ENCODE measurements at regions not wholly inside any gene's neighbourhood (a gene's known extent, or its start where the extent isn't known, plus 50 kb on each side); places are given as distances from the start of the nearest gene placed in this dataset.

DNA sequence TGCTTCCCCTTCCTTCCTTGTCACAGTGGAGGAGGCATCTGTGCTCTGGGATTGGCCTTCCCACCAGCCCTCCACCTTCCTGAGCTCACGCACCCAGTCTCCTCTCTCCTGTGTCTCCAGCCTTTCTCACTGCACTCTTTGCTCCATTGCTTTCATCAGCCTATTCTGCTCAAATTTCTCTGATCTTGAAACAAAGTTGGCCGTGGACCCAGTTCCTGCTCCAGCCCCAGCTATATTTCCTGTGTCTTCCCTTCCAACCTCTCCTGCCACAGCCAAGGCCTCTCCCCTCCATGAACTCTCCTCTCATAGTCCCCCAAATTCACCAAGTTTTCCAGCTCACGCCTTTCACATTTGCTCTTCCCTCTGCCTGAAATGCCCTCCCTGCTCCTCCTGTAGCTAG, 226.6 kb upstream of the AGAP1 start:
- DNase-seq, result no peak

DNA sequence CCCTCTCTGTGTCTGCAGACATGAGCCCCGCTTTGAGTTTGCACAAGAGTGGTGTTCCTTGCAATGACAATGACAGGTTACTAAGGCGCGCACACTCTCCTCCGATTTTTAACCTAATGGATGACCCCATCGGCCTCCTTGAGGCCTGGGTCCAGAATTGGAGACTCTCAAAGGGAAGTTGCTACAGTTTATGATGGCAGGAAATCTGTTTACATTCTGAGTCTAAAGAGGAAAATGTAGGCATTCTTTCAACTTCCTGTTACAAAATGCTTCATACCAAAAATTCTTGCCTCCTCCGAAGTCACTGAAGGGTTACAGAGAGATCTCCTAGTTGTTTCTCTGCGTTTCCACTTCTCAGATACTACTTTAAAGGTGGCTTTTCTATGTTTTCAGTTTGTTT, 225.3 kb upstream of the AGAP1 start:
- no peak for DNase-seq

DNA sequence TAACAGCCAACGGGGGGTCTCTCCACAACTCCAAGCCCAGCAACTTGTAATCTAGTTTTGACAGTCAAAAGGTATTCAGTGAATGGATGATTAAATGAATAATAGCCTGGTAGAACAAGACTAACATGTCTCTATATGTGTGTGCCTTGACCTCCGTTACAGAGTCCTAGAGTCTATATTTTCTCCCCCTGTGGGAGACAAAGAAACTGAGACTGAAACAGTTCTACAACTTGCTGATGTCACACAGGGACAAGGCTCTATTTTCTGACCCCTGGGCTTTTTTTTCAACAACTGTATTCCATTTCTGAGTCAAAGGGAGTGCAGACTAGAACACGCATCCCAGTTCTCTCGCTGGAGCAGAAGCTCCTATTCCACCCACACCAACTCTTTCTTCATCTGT, 223.6 kb upstream of the AGAP1 start:
- DNase-seq, result no peak

DNA sequence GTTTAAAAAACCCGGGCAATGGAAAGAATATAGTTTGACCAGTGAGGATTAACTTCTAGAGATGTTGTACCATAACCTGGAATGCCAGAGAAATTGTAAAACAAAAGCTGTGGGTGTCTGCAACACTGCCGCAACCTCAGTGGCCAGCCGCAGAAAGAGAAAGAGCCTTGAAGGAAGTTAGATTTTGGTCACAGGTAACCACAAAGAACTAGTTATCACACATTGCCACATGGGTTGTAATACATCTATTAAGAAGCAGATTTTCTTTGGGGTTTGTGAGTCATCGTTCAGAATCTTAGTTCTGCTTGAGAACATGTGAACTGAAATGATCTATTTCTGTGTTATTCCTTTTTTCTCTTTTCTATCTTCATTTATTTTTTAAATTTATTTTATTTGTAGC, 222.9 kb upstream of the AGAP1 start:
- no peak for DNase-seq

DNA sequence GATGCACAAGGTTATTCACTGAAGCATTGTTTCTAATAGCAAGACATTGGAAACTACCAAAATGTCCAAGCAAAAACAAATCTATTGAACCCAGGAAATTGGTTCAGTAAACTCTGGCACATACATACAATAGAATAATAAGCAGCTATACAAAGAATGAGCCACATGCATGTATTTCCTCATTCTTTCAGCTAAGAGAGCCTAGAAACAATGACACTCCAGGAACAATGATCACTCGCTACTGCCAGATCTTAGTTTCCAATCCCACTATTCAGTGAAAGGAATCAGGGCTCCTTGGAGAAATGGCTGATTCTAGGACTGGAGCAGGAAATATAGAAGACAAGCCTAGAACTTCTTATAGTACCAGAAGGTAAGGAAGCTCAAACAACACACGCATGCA, 221.9 kb upstream of the AGAP1 start:
- no peak for DNase-seq

DNA sequence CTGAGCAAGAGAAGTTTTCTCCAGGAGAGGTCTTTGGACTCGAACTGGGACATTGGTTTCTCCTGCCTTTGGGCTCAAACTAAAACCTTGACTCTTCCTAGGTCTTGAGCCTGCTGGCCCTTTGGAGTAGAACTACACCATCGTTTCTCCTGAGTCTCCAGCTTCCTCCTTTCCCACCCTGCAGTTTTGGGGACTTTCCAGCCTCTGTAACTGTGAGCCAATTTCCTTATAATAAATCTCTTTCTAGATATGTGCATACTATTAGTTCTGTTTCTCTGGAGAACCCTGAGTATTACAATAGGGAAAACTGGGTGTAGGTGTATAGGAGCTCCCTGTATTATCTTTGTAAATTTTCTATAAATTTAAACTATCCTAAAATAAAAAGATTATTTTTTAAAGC, 219.8 kb upstream of the AGAP1 start:
- no peak for DNase-seq

DNA sequence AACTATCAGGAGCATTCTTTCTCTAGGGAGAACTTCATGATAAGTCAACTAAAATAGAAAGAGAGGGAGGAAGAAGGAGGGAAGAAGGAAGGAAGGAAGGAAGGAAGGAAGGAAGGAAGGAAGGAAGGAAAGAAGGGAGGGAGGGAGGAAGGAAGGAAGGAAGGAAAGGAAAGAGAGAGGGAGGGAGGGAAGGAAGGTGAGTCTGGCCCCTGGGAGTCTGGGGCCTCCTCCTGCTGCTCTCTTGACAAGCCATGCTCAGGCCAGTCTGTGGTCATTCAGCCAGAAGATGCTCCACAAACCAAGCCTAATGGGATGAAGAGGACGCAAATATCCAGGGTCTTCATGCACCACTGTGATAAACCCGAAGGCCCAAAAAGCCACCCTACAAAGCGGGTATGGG, 216.4 kb upstream of the AGAP1 start:
- no peak for DNase-seq

DNA sequence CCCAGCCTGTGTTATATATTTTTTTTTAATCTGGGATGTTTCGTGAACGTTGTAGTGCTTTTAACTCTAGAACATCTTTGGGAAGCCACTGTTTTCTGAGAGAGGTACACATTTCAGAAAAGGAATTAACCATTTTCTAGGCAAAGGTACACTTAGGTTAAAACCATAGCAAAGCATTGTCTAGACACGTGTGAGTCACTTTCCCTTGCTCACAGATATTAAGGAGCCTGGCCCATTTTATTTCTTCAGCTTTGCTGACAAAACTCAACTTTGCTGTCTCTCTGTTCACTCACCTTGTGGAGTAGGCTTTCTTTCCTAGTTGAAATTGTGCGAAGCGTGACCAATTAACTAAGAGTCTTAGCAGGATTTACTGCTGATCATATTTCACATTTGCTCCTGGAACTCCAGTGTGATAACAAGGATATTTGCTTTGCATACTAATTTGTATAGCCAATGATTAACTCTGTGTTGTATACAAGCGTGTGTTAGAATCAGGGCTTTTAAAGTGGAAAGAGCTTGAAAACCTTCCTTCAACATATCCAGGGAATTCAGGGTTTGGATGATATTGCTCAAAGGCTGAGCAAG, 215.0 kb upstream of the AGAP1 start:
- no peak for DNase-seq

DNA sequence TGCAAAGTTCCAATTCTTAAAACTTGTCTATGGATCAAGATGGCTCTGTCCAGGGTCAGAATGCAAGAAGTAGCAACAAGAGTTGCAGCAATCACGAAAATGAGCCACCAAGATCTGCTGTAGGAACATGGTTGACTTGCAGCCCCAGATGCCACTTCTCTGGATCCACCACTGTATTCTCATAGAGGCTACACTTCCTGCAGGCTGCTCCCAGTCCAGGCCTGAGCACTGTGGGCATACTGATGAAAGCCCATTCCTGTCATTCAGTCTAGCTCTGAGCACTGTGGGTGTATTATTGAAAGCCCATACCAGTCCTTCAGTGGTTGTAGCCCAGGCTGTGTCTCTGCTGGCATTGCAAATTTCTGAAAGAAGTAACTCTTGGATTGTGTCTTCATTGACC, 213.9 kb upstream of the AGAP1 start:
- DNase-seq, result no peak

DNA sequence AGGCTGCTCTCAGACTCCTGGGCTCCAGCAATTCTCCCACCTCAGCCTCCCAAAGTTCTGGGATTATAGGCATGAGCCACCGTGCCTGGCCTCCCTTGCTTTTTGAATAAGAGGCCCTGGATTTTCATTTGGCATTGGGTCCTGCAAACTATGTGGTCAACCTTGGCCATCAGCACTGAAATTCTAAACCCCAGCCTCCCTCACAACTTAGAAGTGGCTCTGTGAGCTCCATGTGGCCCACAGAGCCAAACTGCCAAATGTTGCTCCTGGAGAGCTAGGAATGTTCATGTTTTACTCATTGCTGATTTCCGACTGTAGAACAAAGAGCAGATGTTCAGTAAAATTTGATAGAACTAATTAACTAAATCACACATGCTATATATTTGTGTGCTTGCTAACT, 210.6 kb upstream of the AGAP1 start:
- DNase-seq, result no peak

DNA sequence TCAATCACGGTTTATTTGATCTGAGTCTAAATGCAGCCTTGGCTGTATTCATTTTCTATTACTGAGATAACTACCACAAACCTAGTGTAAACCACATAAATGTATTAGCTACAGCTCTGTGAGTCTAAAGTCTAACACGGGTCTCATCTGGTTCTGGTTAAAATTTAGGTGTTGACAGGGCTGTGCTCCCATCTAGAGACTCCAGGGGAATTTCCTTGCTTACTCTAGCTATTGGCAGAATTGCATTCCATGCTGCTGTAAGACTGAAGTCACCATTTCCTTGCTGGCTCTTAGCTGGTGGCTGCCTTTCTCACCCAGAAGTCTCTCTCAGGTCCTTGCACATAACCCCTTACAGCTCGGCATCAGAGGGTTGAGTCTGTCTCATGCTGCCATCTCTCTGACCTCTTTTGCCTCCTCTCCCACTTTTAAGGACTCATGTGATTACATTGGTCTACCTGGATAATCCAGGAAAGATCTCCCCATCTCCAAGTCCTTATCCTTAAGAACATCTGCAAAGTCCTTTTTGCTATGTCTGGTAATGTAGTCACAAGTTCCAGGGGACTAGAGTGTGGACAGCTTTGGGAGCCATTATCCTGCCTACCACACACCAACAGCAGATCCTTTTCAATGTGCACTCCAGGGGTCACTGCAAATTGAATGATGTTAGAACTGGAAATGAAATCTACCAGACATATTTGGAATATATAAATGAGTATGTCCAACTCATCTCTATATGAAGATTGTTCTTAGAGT, 207.0 kb upstream of the AGAP1 start:
- DNase-seq, result no peak

DNA sequence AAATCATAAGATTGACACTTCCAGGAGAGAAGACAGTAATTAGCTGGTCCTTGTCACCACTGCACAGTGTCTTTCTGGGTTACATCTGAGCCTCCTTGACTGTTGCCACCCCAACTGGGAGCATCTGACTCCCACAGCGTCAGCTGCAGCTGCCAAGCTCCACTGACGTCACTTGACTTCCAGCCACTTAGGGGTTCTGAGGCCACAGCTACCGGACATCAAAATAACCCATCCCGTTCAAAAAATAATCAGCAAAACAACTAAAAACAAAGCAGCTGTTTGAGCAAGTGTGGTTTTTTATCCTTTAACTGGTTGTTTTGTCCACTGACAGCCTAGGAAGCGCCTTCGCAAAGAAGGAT, 206.5 kb upstream of the AGAP1 start:
- no peak for DNase-seq

DNA sequence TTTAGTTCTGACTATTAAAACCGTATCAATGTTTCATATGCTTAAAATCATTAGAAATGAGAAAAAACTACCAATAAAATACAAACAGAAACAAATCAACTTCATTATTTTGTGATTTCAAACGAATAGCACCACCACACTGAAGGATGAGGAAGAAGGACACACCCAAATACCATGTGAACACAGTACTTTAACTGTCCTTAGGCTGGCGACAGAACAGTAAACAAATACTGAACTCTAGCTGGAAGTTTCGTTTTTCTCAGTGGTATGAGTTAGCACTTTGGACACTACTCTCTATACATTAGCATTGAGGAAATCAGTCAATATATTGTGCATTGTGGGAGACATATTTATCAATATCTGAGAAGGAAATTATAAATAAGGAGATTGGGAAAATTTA, 202.4 kb upstream of the AGAP1 start:
- DNase-seq, result no peak

DNA sequence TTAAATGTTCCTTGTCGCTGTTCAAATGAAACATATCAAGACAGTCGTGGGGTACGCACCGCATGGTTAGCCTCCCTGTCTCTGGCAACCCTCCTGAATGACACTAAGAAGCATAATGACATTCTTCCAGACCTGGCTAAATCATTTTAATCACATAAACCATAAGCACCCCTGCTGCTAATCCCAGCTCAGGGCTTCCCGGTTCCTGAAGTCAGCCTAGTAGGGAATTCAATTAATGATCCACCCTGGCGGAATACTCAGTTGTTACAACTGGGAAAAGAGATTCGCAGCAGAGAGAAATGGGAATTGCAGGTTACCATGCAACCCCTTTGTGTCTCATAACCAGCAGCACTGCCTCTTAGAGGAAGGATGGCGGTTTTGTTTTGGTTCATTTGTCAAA, 200.8 kb upstream of the AGAP1 start:
- DNase-seq, result no peak

DNA sequence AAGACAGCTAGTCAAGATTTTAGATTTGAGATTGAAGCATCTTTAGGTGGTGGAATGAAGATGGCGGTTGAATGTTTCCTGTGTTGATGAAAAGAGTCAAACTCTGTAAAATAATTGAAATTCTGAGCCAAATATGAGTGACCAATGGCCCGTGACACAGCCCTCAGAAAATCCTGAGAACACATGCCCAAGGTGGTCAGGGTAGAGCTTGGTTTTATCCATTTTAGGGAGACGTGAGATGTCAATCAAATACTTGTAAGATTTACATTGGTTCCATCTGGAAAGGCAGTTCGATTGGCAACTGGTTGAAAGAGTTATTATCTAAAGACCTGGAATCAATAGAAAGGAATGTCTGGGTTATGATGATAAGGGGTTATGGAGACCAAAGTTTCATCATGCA, 198.0 kb upstream of the AGAP1 start:
- no peak for DNase-seq

DNA sequence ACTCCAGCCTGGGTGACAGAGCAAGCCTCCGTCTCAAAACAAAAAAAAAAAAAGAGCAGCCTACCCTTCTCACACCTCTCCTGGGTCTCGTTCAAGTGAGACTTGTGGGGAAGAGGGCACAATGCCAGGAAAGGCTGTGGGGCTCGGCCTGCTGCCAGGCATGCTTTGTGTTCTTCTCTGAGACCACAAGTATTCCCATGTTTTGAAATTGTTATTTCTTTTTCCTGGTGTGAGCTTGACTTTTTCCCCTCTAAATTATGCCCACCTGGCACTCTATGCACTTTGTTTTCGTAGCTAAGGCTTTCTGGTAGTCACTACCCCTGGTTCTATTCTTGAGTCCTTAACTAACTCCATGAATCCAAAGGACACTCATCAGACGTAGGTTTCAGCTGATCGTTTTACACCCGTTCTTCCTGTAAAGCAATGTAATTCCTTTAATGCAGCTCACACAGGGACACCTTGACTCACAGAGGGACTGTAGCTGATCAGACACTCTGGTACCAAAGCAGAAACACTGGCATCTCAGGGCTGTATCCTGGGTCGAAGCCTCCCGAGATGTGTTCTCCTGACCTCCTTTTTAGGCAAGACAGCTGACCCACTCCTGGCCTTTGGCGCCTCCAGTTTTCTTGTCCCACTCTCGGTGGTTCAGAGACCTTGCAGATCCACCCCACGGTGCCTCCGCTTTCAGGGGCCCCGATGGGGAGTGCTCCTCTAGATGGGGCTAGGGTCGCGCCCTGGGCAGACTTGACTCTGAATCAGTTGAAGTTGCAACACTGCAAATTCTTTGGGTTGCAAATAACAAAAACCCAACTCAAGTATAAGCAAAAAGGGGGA, 193.3 kb upstream of the AGAP1 start:
- no peak for DNase-seq

DNA sequence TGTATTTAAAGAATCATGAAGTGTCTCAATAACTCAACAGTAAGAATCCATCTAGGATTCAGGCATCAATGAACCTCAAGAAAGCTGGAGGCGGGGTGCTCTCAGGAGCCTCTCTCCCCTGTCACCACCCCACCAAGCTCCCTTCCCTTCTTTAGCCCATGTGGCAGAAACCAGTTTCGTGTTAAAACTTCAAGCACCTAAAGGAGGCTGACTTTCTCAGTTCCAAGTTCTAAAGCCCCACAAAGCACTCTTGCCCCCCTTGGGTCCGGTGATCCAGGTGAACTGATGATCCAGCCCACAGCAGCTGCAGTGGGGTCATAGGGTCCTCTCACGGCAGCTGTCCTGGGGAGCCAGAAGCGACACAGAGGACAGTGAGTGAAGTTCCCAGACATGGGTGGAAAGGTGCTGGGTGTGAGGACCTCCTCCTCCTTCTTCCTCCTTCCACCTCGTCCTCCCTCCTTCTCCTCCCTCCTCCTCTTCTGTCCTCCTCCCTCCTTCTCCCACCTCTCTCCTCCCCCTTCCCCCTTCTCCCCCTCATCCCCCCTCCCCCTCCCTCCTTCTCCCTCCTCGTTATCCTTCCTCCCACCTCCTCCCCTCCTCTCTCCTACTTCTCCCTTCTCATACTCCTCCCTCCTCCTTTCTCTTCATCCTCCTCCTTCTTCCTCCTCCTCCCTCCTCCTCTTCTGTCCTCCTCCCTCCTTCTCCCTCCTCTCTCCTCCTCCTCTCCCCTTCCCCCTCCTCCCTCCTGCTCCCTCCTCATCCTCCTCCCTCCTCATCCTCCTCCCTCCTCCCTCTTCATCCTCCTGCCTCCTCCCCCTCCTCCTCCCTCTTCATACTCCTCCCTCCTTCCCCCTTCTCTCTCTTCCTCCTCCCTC, 192.4 kb upstream of the AGAP1 start:
- no peak for DNase-seq

DNA sequence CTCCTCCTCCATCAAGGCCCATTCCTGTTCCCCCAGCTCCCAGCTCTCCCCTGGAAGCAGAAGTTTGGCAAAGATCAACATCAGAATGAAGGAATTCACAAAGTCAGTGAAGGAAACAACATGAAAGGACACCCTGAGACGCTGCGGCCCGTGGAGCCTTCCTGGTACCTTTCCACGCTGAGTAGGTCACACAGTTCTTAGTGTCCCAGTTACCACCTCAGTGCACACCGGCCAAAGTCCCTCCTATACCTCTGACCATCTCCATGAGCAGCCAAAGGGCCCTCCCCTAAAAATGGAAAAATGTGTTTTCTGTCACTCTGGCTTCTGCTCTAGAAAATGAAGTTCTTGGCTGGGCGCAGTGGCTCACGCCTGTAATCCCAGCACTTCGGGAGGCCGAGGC, 191.6 kb upstream of the AGAP1 start:
- DNase-seq, result no peak

DNA sequence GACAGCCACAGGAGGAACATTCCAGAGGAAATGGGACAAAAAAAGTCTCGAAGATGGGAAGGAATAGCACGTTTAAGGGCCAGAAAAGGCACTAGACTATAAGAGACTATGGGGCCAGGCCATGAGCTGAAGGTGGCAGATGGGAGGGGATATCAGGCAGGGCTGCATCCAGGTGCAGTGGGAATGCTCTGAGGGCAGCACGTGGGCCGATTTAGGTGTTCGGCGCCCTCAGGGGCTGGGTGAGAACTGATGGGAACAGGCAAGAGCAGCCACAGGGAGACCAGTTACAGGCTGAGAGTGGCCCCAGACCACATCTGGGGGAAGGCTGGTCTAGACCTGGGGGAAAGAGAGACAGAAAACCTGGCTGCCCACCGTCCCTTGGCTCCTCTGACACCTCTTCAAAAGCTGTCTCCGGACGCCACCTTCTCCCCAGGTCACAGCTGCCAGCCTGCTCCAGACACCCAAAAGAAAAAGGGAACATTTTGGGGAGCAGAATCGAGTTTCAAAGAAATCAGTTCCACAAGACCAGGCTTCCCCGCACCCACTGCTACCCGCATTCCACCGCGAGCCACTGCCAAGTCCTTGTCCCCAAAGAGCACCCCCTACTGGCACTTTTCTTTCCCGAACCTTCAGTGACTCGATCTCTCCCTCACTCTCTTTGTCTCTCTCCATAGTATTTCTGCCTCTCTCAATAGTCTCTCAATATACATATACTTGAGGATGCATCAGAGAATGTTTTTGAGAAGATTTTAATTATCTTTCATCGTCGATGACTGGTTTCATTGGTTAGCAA, 190.1 kb upstream of the AGAP1 start:
- DNase-seq, result no peak

DNA sequence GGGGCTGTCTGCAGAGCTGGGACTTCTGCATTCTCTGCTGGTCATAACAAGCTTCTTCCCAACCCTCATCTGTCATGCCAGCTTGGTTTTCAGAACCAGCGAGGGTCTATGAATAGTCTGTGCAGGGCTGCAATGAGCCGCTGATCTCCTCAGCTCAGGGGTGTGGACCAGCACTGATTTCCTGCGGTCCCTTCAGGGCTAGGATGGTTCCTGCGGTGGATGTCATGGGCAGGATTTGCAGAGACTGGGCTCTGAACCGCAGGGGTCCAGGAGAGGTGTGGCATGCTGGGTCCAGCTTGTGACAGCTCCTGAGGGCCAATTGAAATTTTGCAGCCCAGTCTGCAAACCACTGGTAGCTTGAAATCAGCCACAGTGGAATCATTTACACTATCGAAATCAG, 188.2 kb upstream of the AGAP1 start:
- DNase-seq, result no peak

DNA sequence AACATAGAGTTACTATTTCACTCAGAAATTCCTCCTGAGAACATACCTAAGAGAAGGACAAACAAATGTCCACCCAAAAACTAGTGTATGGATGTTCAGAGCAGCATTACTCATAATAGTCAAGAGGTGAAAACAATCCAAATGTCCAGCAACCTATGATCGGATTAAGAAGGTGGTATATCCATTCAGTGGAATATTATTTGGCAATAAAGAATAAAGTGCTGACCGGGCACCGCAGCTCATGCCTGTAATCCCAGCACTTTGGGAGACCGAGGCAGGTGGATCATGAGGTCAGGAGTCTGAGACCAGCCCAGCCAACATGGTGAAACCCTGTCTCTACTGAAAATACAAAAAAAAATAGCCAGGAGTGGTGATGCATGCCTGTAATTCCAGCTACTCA, 182.8 kb upstream of the AGAP1 start:
- no peak for DNase-seq

DNA sequence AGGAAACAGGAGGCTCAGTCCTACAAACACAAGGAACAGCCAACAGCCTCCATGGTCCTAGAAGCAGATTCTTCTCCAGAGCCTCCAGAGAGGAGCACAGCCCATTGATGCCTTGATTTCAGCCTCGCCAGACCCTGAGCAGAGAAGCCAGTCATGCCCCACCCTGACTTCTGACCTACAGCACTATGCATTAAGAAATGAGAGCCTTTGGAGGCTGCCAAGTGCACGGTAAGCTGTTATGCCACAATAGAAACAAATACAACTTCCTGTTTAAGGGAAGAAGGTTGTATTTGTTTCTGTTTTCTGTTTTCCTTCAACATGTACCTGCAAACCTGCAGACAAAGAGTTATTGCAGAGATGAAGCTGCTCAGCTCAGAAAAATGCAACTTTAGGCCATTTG, 181.3 kb upstream of the AGAP1 start:
- no peak for DNase-seq
